Stomach smooth muscle (tissue), 2 donors: ENCODE measurements at regions not wholly inside any gene's neighbourhood (a gene's known extent, or its start where the extent isn't known, plus 50 kb on each side); places are given as distances from the start of the nearest gene placed in this dataset.

Experiments
- H3K27ac ChIP-seq: one replicate; pipeline ENCODE4 v1.7.0; 2013; ENCODE audit warnings: mild to moderate bottlenecking, low read length, inconsistent platforms
- H3K27me3 ChIP-seq, 2 donors: one replicate each; pipeline ENCODE4 v1.7.0; 2013; ENCODE audit warnings: low read length in 2 of 2; ENCODE audit not compliant: insufficient read depth in 2 of 2, control insufficient read depth in 1 of 2
- H3K36me3 ChIP-seq, 2 donors: one replicate each; pipeline ENCODE4 v1.7.0; 2013; ENCODE audit warnings: low read length in 2 of 2; ENCODE audit not compliant: control insufficient read depth in 2 of 2, insufficient read depth in 2 of 2
- H3K4me1 ChIP-seq: one replicate; pipeline ENCODE4 v1.7.0; 2013; ENCODE audit warnings: low read length; ENCODE audit not compliant: control insufficient read depth, insufficient read depth
- H3K4me3 ChIP-seq, 2 donors: one replicate each; pipeline ENCODE4 v1.7.0; 2013; ENCODE audit warnings: low read length in 2 of 2
- H3K9ac ChIP-seq, 2 donors: one replicate each; pipeline ENCODE4 v1.7.0; 2013; ENCODE audit warnings: low read length in 2 of 2, mild to moderate bottlenecking in 1 of 2
- H3K9me3 ChIP-seq, 2 donors: one replicate each; pipeline ENCODE4 v1.7.0; 2013; ENCODE audit warnings: low read length in 2 of 2; ENCODE audit not compliant: control insufficient read depth in 2 of 2
- donor health status: healthy.
- donor health status: Pancreatic carcinoma.

DNA sequence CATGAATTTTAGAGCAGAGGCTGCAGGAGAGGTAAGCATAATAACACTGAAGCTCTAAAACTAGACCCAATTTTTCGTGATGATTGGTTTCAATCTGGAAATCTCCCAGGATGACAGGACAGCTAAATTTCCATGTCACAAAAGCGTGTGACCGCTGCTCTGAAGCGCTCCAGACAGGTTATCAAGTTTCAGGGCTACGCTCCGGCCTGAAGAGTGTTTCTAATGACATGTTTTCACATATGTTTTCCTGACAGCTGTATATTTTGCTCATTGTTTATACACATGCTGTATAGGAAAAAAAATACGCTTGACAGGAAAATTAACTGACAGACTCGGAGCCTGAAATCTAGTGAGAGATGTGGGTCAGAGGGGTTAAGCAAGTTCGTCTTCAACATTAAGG lies 219.8 kb upstream of the BMPER start:
- no peak overlapping the region for H3K4me3 ChIP-seq
- H3K27ac ChIP-seq, result no peak overlapping the region

DNA sequence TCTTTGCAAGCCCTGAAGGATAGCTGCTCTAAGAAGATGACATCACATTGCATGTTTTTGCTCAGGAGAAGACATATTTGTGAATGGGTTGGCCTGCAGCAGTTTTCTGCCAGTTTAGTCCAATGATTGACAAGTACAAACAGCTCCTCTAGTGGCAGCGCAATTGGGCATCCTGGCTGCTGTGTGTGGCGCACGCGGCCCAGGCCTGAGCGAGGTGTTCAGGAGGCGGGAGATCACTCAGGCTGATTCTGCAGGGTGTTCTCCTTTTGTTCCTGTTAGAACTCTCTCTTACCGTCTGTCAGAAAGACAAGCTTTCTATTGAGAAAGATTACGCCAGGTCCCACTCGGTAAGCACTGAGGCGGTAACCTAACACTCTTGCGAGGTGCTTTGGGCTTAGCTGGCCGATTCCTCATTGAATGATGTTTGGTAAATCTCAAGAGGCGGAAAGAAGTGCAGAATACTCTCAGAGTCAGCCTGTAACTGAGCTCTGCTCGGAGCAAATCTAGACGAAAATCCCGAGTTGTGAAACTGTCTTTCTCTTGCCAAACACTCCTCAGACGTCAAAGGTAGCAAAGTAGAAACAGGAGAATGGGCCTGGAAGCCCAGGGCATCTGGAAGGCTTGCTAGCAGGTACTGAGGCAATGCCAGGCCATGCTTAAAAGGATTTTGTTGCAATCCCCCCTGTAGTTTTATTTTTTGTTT lies 219.2 kb upstream of the BMPER start:
- H3K4me3 ChIP-seq, result no peak overlapping the region
- H3K4me1 ChIP-seq, result no peaks in the 10 kb centered on the region
- H3K9me3 ChIP-seq, result no peaks in the 10 kb centered on the region
- no peaks in the 10 kb centered on the region for H3K27me3 ChIP-seq
- H3K27ac ChIP-seq, result no peak overlapping the region
- peaks cover 0 to 2% of the 10 kb centered on the region in 2 donors for H3K36me3 ChIP-seq
- no peak overlapping the region for H3K9ac ChIP-seq

More for the DNA sequence above, 219.8 kb upstream of the BMPER start:
- Histone ChIP-seq H3K9ac (no peak overlapping the region), H3K9me3 (no peaks in the 10 kb centered on the region), H3K36me3 (peaks cover 0 to 2% of the 10 kb centered on the region in 2 donors), H3K27me3 (no peaks in the 10 kb centered on the region), H3K4me1 (no peaks in the 10 kb centered on the region)

DNA sequence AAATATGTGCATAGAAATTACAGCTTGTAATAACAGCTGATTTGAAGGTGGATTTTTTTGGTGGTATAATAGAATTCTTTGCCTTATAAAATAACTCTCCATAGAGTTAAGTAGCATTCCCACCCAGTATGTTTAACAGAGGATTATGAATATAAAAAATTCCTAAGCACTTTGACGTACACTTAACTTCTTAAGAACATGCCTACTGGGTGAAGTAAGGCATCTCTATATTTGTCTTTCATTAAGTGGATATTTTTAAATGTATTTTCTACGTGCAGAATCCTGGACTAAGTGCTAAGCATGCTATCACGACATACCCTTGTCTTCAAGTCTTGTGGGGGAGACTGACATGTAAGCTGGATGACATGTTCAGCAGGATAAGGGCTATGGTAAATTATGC lies 217.7 kb upstream of the BMPER start:
- no peaks in the 10 kb centered on the region for H3K27me3 ChIP-seq
- H3K9ac ChIP-seq, result no peak overlapping the region
- no peak overlapping the region for H3K4me3 ChIP-seq
- no peaks in the 10 kb centered on the region for H3K4me1 ChIP-seq
- H3K27ac ChIP-seq, result no peak overlapping the region
- H3K9me3 ChIP-seq, result no peaks in the 10 kb centered on the region
- H3K36me3 ChIP-seq, result peaks cover 0 to 2% of the 10 kb centered on the region in 2 donors

DNA sequence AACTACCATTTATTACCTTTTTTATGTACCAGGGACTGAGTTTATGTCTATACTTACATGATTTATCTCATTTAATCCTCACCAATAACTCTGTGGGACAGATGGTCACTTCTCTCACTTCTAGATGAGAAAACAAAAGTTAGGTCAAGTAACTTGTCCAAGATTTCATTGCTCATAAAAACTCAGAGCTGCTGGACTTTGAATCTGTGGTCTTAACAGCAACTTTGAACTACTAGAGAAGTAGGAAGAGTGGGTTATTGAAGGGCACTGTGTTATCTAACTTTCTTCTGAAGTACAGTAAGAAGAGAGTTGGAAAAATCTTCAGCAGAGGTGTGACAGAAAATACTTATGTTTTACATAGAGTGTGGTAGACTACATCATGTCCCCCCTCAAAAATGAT lies 214.2 kb upstream of the BMPER start:
- Histone ChIP-seq H3K9me3 (no peaks in the 10 kb centered on the region), H3K27me3 (no peaks in the 10 kb centered on the region), H3K4me1 (no peaks in the 10 kb centered on the region), H3K9ac (no peak overlapping the region), H3K27ac (no peak overlapping the region), H3K4me3 (no peak overlapping the region), H3K36me3 (no peaks in the 10 kb centered on the region)

DNA sequence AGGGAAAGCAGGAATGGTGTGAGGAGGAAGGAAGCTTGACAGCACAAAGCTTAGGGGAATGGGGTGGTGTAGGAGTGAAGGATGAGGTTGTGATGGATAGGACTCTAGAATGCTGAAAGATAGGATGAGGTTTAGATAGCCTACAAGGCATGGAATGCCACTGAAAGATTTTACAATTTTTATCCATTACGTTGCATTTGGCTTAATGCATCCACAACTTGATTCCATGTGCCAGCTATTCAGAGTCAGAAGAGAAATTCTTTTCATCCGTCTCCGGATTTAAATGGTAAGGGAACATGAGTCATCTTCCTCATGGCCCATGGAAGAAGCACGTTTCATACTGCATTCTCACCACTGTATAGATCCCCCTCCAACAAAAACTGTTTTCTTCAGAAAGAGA lies 212.4 kb upstream of the BMPER start:
- no peaks in the 10 kb centered on the region for H3K9me3 ChIP-seq
- H3K9ac ChIP-seq, result no peak overlapping the region
- no peak overlapping the region for H3K27ac ChIP-seq
- H3K4me3 ChIP-seq, result no peak overlapping the region
- H3K36me3 ChIP-seq, result no peaks in the 10 kb centered on the region
- H3K4me1 ChIP-seq, result no peaks in the 10 kb centered on the region
- no peaks in the 10 kb centered on the region for H3K27me3 ChIP-seq

DNA sequence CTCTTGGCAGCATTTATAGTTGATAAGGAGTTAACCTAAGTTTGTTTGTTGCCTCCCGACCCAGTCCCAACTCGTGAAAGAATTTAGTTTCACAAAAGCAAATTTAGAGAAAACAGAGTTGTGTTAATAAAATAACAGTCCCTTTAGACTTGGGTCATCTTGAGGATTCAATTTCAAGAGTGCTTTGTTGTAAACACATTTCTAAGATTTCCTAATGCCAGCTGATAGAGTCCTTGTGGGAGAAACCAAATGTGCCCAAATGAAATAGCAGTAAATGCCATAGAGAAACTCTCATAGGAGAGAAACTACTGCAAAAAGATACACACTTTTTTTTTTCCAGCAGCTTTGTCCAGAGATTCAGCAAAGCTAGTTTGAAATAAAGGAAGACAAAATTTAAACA lies 211.3 kb upstream of the BMPER start:
- no peaks in the 10 kb centered on the region for H3K36me3 ChIP-seq
- H3K4me1 ChIP-seq, result no peaks in the 10 kb centered on the region
- no peak overlapping the region for H3K4me3 ChIP-seq
- no peaks in the 10 kb centered on the region for H3K27me3 ChIP-seq
- no peak overlapping the region for H3K27ac ChIP-seq
- H3K9me3 ChIP-seq, result no peaks in the 10 kb centered on the region
- H3K9ac ChIP-seq, result no peak overlapping the region

DNA sequence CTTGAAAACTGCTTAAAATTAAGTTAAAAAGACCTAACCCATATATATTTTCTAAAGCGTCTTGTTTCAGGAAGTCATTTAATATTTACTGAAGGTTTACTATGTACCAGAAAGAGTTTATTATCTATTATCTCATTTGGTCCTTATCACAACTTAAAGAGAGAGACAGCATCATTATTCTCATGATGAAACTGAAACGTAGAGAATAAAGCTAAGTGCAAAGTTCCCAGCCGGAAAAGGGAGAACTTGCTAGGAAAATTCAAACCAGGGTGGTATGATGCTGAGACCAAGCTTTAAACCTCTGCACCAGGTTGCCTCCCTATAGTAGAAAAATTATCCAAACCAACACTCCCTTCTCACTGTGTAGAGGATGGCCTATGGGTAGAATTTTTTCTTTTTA lies 207.7 kb upstream of the BMPER start:
- H3K36me3 ChIP-seq, result peaks cover 0 to 2% of the 10 kb centered on the region in 2 donors
- H3K27me3 ChIP-seq, result no peaks in the 10 kb centered on the region
- no peak overlapping the region for H3K27ac ChIP-seq
- no peak overlapping the region for H3K4me3 ChIP-seq
- H3K4me1 ChIP-seq, result no peaks in the 10 kb centered on the region
- peaks cover 7 to 10% of the 10 kb centered on the region in 2 donors for H3K9me3 ChIP-seq
- no peak overlapping the region for H3K9ac ChIP-seq

DNA sequence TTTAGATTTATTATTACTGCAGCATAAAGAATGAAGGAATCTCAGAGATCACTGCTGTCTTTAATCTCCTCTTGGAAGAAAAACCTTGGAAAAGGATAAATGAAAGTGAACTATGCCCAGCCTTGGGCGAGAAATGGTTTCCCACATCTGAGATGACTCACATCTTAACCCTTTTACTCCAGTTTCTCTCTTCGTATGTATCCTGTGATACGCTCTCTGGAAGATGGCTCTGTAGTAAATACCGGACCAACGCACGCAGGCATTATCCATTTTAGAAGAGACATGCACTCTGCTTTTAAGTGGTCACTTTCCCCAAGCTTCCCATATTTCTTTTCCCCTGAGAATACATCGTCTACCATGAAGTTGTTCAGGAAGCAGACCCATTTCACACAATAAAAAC lies 207.3 kb upstream of the BMPER start:
- Histone ChIP-seq H3K4me3 (no peak overlapping the region), H3K4me1 (no peaks in the 10 kb centered on the region), H3K9me3 (peaks cover 7 to 10% of the 10 kb centered on the region in 2 donors), H3K27ac (no peak overlapping the region), H3K36me3 (peaks cover 0 to 2% of the 10 kb centered on the region in 2 donors), H3K27me3 (no peaks in the 10 kb centered on the region), H3K9ac (no peak overlapping the region)

DNA sequence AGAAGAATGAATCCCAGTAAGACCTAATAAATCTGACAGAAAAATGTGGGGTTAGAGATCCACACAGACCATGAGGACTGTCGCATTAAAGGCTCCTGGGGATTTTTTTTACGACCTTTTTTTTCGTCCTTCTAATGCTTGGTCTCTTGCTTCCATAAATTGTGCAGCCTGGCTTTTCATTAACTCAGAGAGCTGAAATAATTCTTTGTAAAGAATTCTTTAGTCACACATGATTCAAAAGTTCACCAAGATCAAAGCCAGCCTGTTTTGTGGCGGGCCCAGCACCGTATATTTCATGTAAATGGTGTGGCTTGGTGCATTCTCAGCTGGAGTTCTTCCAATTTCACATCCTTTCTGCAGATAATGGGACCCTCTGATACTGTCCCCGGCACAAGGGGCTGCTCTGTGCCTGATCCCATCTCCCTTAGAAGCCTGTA lies 206.6 kb upstream of the BMPER start:
- Histone ChIP-seq H3K27ac (no peak overlapping the region), H3K9me3 (peaks cover 7 to 10% of the 10 kb centered on the region in 2 donors), H3K4me3 (no peak overlapping the region), H3K36me3 (peaks cover 0 to 2% of the 10 kb centered on the region in 2 donors), H3K27me3 (no peaks in the 10 kb centered on the region), H3K4me1 (no peaks in the 10 kb centered on the region), H3K9ac (no peak overlapping the region)

DNA sequence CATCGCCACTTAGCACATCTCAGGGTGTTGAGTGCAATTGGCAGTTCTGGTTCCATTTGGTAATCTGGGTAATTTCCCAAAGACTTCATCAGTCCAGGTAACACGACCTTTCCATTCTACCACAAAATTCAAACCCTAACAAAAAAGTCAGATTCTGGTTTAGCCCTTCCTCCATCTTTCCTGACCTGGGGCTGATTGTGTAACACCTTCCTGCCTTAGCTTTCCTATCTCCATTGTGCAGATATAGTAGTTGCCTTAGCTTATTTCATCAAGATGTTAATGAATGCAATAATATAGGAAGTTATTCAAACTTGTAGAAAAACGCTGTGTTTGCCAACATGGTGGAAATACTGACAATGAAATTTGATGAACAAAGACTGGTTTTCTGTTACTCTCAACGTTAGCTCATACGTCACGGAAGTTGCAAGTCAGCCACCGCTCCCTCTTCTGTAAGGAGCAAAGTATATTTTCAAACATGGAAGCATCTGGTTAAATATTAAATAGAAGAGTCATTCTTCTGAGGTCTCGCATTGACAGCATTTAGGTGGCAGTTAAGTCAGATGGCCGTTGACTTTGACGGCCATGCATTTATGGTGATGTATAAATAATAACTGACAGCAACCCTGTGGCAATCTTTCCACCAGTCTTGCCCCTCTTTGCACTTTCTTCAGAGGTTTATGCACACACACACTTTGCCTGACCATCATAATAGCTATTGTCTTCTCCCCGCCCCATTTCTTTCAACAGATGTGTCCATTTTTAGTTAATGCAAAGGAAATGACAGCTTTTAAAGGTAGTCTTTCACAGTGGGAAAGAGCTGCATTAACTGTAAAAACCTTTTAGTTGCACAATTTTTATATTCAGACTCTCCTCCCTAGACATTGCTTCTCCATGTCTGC lies 205.1 kb upstream of the BMPER start:
- Histone ChIP-seq H3K4me1 (no peaks in the 10 kb centered on the region), H3K27ac (no peak overlapping the region), H3K36me3 (peaks cover 0 to 2% of the 10 kb centered on the region in 2 donors), H3K9me3 (peaks cover 7 to 10% of the 10 kb centered on the region in 2 donors), H3K4me3 (no peak overlapping the region), H3K9ac (no peak overlapping the region), H3K27me3 (no peaks in the 10 kb centered on the region)
